NCI-H2029 treated with DMSO at 0.1 percent for 48 hours (cell line): ENCODE measurements at regions not wholly inside any gene's neighbourhood (a gene's known extent, or its start where the extent isn't known, plus 50 kb on each side); places are given as distances from the start of the nearest gene placed in this dataset.

ENCODE experiments used
- DNase-seq: peaks from one replicate; lab custom pipeline; 2025; lab: John Stamatoyannopoulos, UW

- no peak for DNase-seq
These were observed 139.2 kb upstream of the EOMES start for GRCh38 chr3:27861046-27862036.

DNA sequence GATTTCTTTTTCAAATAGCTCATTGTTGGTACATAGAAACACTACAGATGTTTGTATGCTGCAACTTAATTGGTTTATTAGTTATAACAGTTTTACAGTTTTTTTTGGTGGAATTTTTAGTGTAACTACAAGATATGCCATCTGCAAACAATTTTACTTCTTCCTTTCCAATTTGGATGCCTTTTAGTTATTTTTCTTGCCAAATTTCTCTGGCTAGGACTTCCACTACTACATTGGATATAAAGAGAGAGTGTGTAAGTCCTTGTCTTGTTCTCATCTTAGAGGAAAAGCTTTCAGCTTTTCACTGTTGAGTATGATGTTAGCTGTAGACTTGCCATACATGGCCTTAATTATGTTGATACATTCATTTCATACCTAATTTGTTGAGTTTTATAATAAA, 143.6 kb upstream of the EOMES start:
- DNase-seq, result no peak

GRCh38 chr3:27869152-27869551, 147.0 kb upstream of the EOMES start:
- DNase-seq, result no peak

GRCh38 chr3:27877061-27878013, 155.2 kb upstream of the EOMES start:
- DNase-seq, result peak; percentile 1

- no peak for DNase-seq
These were observed 155.9 kb upstream of the EOMES start for GRCh38 chr3:27878014-27878383.

- no peak for DNase-seq
These were observed 159.1 kb upstream of the EOMES start for GRCh38 chr3:27880969-27881892.

- DNase-seq, result no peak
These were observed 161.1 kb upstream of the EOMES start for GRCh38 chr3:27883266-27883665.

- DNase-seq, result no peak
These were observed 163.5 kb upstream of the EOMES start for GRCh38 chr3:27885641-27886040.

GRCh38 chr3:27888562-27888961, 166.4 kb upstream of the EOMES start:
- DNase-seq, result no peak

DNA sequence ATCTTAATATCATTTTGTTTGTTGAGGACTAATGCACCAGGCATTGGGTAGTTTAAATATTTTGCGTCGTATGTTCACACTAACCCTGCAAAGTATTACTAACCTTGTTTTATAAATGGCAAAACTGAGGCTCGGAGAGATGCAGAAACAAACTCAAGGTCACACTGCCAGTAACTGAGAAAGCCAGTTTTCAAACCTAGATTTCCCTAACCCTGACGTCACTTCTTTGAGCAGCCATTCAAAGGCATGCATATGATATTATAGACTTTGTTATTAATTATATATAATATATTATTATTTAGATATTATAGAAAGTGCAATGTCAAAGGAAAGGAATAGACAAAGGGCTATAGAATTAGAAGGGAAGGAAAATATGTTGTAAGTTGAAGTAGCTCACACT, 167.6 kb upstream of the EOMES start:
- no peak for DNase-seq

DNA sequence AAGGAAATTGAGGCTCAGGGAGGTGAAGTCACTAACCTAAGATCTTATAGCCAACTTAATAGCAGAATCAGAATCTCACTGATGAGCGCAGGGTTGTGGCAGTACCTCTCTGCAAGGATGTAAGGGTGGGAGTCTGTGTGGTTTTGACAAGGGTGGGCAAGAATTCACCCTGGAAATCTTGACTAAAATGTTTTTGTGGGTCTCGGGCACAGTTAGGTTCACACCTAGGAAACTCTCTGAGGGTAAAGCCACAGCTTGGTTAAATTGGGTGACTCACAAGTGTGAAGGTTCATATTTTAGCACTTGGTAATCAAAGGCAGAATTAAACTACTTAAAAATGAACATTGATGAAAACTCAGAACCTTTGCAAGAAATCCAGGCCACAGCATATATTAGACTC, 178.2 kb upstream of the EOMES start:
- DNase-seq, result no peak

DNA sequence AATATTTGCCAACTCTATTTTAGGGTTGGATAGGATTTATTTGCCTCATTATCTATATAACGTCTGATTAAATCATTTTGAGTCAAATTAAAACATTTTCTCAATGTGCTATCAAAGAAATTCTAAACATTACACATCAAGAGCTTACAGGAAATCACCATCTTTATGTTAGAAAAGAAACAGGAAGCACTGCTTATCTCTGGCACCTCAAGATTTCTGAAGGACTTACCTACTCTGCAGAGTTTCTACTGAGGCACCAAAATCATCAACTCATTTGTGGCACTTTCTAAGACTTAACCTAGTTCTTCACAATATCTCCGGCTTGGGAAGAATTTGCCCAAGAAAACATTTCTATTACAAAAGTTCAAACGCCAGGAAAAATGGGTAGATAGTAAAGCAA, 181.3 kb upstream of the EOMES start:
- DNase-seq, result no peak

DNA sequence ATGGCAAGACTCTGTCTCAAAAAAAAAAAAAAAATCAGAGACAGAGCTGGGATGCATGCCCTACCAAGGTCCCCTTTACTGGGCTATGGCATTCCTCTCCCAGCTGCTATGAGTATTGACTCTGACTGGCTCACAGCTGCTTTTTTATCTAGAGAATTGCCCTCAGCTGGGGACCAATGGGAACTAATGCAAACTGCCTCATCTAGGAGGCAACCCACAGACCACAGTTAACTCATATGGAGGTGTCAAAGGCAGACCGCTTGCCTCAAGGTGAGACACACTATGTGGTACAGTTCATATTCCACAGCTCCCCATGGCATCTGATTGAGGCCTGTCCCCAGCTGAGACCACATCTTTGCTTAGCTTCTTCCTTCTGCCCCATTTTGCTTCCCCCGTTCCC, 183.5 kb upstream of the EOMES start:
- no peak for DNase-seq

DNA sequence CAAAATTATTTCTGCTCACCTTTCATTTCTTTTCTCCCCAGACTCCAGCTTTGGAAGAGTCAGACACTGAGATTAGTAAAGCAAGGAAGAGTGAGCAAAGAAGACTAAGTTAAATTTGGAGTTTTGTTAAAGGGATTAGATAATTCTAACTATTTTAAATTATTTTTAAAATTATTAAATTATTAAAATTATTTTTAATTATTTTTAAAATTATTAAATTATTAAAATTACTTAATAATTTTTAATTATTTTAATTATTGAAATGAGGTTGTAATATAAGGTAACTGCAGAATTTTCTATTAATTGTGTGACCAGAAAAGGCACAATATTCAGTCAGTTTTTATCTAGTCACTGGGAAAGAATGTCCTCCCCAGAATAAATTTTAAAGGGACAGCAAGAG, 185.0 kb upstream of the EOMES start:
- DNase-seq, result no peak

GRCh38 chr3:27907929-27908328, 185.8 kb upstream of the EOMES start:
- no peak for DNase-seq

GRCh38 chr3:27910456-27910855, 188.3 kb upstream of the EOMES start:
- no peak for DNase-seq

DNA sequence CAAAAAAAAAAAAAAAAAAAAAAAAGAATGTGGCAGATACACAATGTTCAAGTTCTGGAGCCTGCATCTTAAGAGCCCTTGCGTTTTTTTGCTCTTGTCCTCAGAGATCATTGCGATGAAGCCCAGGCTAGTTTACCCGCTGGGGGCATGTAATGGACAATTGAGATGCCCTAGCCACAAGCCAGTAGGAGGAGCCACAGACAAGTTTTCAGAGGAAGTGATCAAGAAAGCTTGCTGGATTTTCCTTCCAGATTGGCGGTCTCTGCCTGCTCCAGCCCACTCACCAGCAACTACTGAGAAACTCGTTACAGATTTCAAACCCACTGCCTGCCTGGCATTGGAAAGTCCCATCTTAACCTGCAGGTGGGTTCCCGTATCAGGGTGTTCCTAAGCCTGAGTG, 192.1 kb upstream of the EOMES start:
- DNase-seq, result no peak

- no peak for DNase-seq
These were observed 201.4 kb upstream of the EOMES start for GRCh38 chr3:27923349-27924068.

- DNase-seq, result no peak
These were observed 205.8 kb upstream of the EOMES start for GRCh38 chr3:27927882-27928281.

GRCh38 chr3:27930052-27930602, 208.0 kb upstream of the EOMES start:
- DNase-seq, result no peak

GRCh38 chr3:27935492-27935891, 213.4 kb upstream of the EOMES start:
- no peak for DNase-seq
